ENCODE measurements at regions not wholly inside any gene's neighbourhood (a gene's known extent, or its start where the extent isn't known, plus 50 kb on each side); places are given as distances from the start of the nearest gene placed in this dataset.
"Not testable (repeated sequence)": the region's sequence is repeated elsewhere in the genome, so short reads cannot be mapped to it uniquely, and the experiment has no call there.

- DNase-seq = no peak
Measured at GRCh38 chr22:22811016-22812009, 76.3 kb upstream of the IGLL5 start.

- no peak for DNase-seq
Measured at GRCh38 chr22:22812031-22812905, 75.3 kb upstream of the IGLL5 start.

- no peak for DNase-seq
Measured at GRCh38 chr22:22813126-22814075, 74.2 kb upstream of the IGLL5 start.

GRCh38 chr22:22814666-22815396 is 72.8 kb upstream of the IGLL5 start:
- no peak for DNase-seq

GRCh38 chr22:22815397-22816170 is 72.0 kb upstream of the IGLL5 start:
- no peak for DNase-seq

- no peak for DNase-seq
Measured at GRCh38 chr22:22816171-22816514, 71.5 kb upstream of the IGLL5 start.

- no peak for DNase-seq
Measured at GRCh38 chr22:22816766-22817410, 70.7 kb upstream of the IGLL5 start.

- DNase-seq = peak; percentile 45
Measured at GRCh38 chr22:22817468-22818201, 70.0 kb upstream of the IGLL5 start.

- no peak for DNase-seq
Measured at GRCh38 chr22:22818202-22818538, 69.4 kb upstream of the IGLL5 start.

GRCh38 chr22:22818861-22819855 is 68.5 kb upstream of the IGLL5 start:
- DNase-seq = peak; percentile 53

GRCh38 chr22:22820076-22820475 is 67.5 kb upstream of the IGLL5 start:
- no peak for DNase-seq

GRCh38 chr22:22820626-22821025 is 67.0 kb upstream of the IGLL5 start:
- DNase-seq = no peak

GRCh38 chr22:22821340-22821739 is 66.3 kb upstream of the IGLL5 start:
- DNase-seq = no peak

GRCh38 chr22:22822106-22822505 is 65.5 kb upstream of the IGLL5 start:
- no peak for DNase-seq

- DNase-seq = not testable (repeated sequence)
Measured at GRCh38 chr22:22822553-22822952, 65.1 kb upstream of the IGLL5 start.

- no peak for DNase-seq
Measured at GRCh38 chr22:22823131-22823810, 64.3 kb upstream of the IGLL5 start.

GRCh38 chr22:22824340-22825212 is 63.0 kb upstream of the IGLL5 start:
- no peak for DNase-seq

Data from DMS53 (cell line).